ENCODE measurements at regions not wholly inside any gene's neighbourhood (a gene's known extent, or its start where the extent isn't known, plus 50 kb on each side); places are given as distances from the start of the nearest gene placed in this dataset.

DNA sequence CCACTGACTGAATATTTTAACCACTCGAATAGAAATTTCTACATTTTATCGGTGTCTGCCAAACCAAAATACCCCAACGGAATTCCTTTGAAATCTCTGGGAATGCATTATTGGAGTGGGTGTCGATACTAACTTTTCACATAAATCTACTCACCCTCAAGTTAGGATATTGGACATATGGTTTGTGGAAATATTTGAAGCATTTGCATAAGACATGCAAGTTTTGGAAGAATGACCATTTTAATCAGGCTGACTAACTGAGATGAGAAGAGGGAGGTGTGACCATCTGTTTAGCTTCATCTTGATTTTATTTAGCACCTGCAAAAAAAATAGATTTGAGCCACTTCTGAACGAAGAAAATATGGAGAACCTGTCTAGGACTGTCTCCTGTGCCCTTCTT is 61.2 kb downstream of the KLF6 start:
- Histone ChIP-seq H3K27ac (ENCODE audit: low read length) (no peak overlapping the region), H3K27me3 (ENCODE audit: control insufficient read depth, insufficient read depth, low read length) (no peaks in the 10 kb centered on the region), H3K4me1 (ENCODE audit: control insufficient read depth, low read depth, low read length) (no peaks in the 10 kb centered on the region), H3K4me3 (ENCODE audit: low read length) (no peak overlapping the region), H3K9ac (ENCODE audit: low read length) (no peak overlapping the region), H3K36me3 (ENCODE audit: control insufficient read depth, low read depth, low read length) (no peaks in the 10 kb centered on the region), H3K9me3 (ENCODE audit: control insufficient read depth, low read depth, low read length) (no peaks in the 10 kb centered on the region)

DNA sequence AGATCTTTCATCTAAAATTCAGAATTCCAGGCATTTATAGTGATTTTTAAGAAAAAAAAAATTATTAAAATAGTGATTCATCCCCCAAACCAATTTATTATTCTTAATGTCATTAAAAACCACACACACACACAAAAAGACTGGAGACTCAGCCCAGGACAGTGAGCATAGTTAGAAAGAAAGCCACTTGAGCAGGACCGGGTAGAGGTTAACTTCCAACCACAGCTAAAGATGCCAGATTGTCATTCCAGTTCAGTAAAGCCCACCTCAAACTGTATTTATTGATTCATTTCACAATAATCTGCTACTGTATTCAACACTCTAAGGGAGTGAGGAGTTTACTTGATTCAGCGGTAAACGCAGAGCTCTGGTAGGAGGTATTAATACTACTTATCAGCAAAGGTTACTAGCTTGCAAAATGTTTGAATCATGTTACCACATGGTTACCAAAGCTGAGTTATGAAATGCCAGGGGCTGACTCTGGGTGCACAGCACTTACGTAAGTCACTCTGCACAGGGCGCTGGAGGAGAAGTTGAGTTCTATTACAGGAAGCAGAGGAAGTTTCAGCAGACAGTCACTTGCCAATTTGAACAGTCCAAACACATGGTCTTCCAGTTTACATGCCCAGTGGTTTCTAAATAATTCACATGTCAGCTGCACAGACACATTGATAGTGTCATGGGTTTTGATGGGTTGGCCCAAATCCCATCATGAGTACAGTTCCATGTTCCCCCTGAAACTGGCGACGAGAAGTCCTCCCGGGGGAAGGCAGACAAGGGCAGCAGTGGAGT is 64.6 kb downstream of the KLF6 start:
- Histone ChIP-seq H3K9me3 (ENCODE audit: control insufficient read depth, low read depth, low read length) (no peaks in the 10 kb centered on the region), H3K4me1 (ENCODE audit: control insufficient read depth, low read depth, low read length) (no peaks in the 10 kb centered on the region), H3K4me3 (ENCODE audit: low read length) (no peak overlapping the region), H3K27me3 (ENCODE audit: control insufficient read depth, insufficient read depth, low read length) (no peaks in the 10 kb centered on the region), H3K36me3 (ENCODE audit: control insufficient read depth, low read depth, low read length) (no peaks in the 10 kb centered on the region), H3K27ac (ENCODE audit: low read length) (no peak overlapping the region), H3K9ac (ENCODE audit: low read length) (no peak overlapping the region)

- Histone ChIP-seq H3K4me1 (ENCODE audit: control insufficient read depth, low read depth, low read length) (no peaks in the 10 kb centered on the region), H3K27ac (ENCODE audit: low read length) (no peak overlapping the region), H3K9ac (ENCODE audit: low read length) (no peak overlapping the region), H3K27me3 (ENCODE audit: control insufficient read depth, insufficient read depth, low read length) (no peaks in the 10 kb centered on the region), H3K9me3 (ENCODE audit: control insufficient read depth, low read depth, low read length) (no peaks in the 10 kb centered on the region), H3K36me3 (ENCODE audit: control insufficient read depth, low read depth, low read length) (no peaks in the 10 kb centered on the region), H3K4me3 (ENCODE audit: low read length) (no peak overlapping the region)
Measured at GRCh38 chr10:3719024-3719843, 65.8 kb downstream of the KLF6 start.

DNA sequence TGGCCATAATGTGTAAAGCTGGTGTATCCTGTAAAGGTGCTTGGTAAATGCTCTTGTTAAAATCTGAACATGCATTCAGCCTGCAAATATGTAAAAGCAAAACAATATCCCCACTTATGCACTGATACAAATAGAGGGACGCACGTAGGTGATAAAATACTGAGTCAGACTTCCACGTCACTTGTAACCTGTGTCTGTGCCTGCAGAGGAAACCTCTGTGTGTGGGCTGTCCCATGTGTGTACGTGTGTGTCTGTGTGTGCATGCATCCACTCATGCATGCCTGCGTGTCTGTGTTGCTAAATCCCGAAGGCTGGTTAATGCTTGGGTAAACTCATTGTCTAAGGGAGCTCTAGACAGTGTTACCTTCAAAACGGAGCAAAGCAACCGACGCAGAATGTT is 68.9 kb downstream of the KLF6 start:
- Histone ChIP-seq H3K27ac (ENCODE audit: low read length) (no peak overlapping the region), H3K4me3 (ENCODE audit: low read length) (no peak overlapping the region), H3K27me3 (ENCODE audit: control insufficient read depth, insufficient read depth, low read length) (no peaks in the 10 kb centered on the region), H3K9me3 (ENCODE audit: control insufficient read depth, low read depth, low read length) (no peaks in the 10 kb centered on the region), H3K9ac (ENCODE audit: low read length) (no peak overlapping the region), H3K36me3 (ENCODE audit: control insufficient read depth, low read depth, low read length) (no peaks in the 10 kb centered on the region), H3K4me1 (ENCODE audit: control insufficient read depth, low read depth, low read length) (no peaks in the 10 kb centered on the region)

GRCh38 chr10:3714967-3715366 is 70.0 kb downstream of the KLF6 start:
- Histone ChIP-seq H3K4me3 (ENCODE audit: low read length) (no peak overlapping the region), H3K4me1 (ENCODE audit: control insufficient read depth, low read depth, low read length) (no peaks in the 10 kb centered on the region), H3K36me3 (ENCODE audit: control insufficient read depth, low read depth, low read length) (no peaks in the 10 kb centered on the region), H3K27ac (ENCODE audit: low read length) (no peak overlapping the region), H3K9ac (ENCODE audit: low read length) (no peak overlapping the region), H3K9me3 (ENCODE audit: control insufficient read depth, low read depth, low read length) (no peaks in the 10 kb centered on the region), H3K27me3 (ENCODE audit: control insufficient read depth, insufficient read depth, low read length) (no peaks in the 10 kb centered on the region)

DNA sequence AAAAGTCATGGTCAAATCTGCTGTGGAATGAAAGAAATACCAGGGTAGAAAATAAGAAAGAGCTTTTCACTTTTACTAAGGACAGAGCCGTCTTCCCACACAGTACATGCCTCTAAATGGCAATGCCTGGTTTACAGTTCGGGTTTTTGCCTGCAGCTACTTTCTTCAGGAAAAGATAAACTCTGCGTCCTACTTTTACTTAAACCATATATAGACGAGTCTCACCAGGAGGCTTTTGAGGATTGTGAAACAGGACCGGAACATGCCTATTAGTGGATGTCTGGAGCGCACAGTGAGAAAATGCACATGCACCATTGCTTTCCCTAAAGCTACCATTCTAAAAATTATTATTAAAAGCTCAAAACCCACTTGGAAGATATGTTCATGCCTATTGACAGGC is 70.5 kb downstream of the KLF6 start:
- Histone ChIP-seq H3K9ac (ENCODE audit: low read length) (no peak overlapping the region), H3K4me1 (ENCODE audit: control insufficient read depth, low read depth, low read length) (no peaks in the 10 kb centered on the region), H3K4me3 (ENCODE audit: low read length) (no peak overlapping the region), H3K27ac (ENCODE audit: low read length) (no peak overlapping the region), H3K36me3 (ENCODE audit: control insufficient read depth, low read depth, low read length) (no peaks in the 10 kb centered on the region), H3K27me3 (ENCODE audit: control insufficient read depth, insufficient read depth, low read length) (no peaks in the 10 kb centered on the region), H3K9me3 (ENCODE audit: control insufficient read depth, low read depth, low read length) (no peaks in the 10 kb centered on the region)

DNA sequence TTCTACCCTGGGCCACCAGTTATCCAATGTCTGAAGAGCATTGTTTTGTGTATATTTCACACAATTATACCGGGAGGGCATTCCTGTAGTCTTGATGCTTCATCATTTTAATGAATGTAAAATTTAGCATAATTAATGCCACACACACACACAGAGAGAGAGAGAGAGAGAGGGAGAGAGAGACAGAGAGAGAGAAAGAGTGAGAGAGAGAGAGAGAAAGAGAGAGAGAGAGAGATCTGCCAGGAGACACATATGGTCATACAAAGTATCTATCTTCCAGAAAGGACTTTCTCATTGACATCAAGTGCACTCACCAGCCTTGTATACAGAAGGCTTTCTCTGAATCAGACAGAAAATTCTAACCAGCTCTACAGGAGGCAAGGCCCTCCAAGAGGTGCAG is 72.3 kb downstream of the KLF6 start:
- no peaks in the 10 kb centered on the region for H3K4me1 ChIP-seq (ENCODE audit: control insufficient read depth, low read depth, low read length)

DNA sequence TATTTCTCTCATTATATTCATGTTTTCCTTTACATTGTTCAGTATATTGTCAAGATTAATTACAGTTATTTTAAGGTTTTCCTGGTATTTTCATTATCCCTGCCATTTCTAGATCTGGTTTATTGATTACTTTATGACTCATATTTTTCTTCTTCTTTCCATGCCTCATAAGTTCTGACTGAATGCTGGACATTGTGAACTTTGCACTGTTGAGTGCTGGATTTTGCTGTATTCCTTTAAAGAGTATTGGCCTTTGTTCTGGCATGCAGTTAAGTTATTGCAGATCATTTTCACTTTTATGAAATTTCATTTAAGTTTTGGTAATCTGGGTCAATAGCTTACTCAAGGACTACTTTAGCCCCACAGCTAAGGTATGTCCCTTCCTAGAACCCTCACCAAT is 73.1 kb downstream of the KLF6 start:
- no peak overlapping the region for H3K4me3 ChIP-seq (ENCODE audit: low read length)
- H3K9ac ChIP-seq (ENCODE audit: low read length): no peak overlapping the region
- no peaks in the 10 kb centered on the region for H3K27me3 ChIP-seq (ENCODE audit: control insufficient read depth, insufficient read depth, low read length)
- no peaks in the 10 kb centered on the region for H3K36me3 ChIP-seq (ENCODE audit: control insufficient read depth, low read depth, low read length)
- no peaks in the 10 kb centered on the region for H3K9me3 ChIP-seq (ENCODE audit: control insufficient read depth, low read depth, low read length)
- H3K4me1 ChIP-seq (ENCODE audit: control insufficient read depth, low read depth, low read length): no peaks in the 10 kb centered on the region
- H3K27ac ChIP-seq (ENCODE audit: low read length): no peak overlapping the region

More for the DNA sequence above, 72.3 kb downstream of the KLF6 start:
- Histone ChIP-seq H3K27ac (ENCODE audit: low read length) (no peak overlapping the region), H3K36me3 (ENCODE audit: control insufficient read depth, low read depth, low read length) (no peaks in the 10 kb centered on the region), H3K9ac (ENCODE audit: low read length) (no peak overlapping the region), H3K4me3 (ENCODE audit: low read length) (no peak overlapping the region), H3K27me3 (ENCODE audit: control insufficient read depth, insufficient read depth, low read length) (no peaks in the 10 kb centered on the region), H3K9me3 (ENCODE audit: control insufficient read depth, low read depth, low read length) (no peaks in the 10 kb centered on the region)

- no peak overlapping the region for H3K4me3 ChIP-seq (ENCODE audit: low read length)
- no peaks in the 10 kb centered on the region for H3K36me3 ChIP-seq (ENCODE audit: control insufficient read depth, low read depth, low read length)
- H3K4me1 ChIP-seq (ENCODE audit: control insufficient read depth, low read depth, low read length): no peaks in the 10 kb centered on the region
- no peaks in the 10 kb centered on the region for H3K9me3 ChIP-seq (ENCODE audit: control insufficient read depth, low read depth, low read length)
- H3K27ac ChIP-seq (ENCODE audit: low read length): no peak overlapping the region
- no peaks in the 10 kb centered on the region for H3K27me3 ChIP-seq (ENCODE audit: control insufficient read depth, insufficient read depth, low read length)
- H3K9ac ChIP-seq (ENCODE audit: low read length): no peak overlapping the region
Measured at GRCh38 chr10:3710764-3711163, 74.2 kb downstream of the KLF6 start.

DNA sequence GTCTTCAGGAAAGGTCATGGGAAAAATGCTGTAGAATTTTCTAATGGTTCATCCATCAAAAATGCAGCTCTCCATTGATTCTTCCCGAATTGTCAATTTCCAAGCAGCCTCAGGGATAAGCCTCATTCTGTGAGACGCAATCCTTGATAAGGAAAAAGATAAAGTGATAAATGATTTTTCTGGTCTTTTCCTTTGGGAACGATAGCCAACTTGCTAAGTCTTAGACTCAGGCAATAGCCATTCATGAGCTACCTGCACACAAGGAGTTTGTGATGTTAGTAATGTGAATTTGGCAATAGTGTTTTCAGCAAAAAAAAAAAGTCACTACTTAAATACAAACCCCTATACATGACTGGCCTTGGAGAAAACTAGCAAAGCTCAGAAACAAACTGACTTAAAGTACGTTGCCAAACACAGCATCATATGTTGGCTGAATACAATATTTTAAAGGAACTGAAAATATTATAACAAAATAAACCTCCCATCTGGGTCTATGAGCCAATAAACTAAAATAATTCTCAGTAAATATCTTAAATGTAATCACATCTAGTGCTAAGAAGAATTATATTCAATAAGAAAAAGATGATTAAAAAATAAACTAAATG is 75.5 kb downstream of the KLF6 start:
- H3K4me3 ChIP-seq (ENCODE audit: low read length): no peak overlapping the region
- H3K27ac ChIP-seq (ENCODE audit: low read length): no peak overlapping the region
- no peak overlapping the region for H3K9ac ChIP-seq (ENCODE audit: low read length)
- no peaks in the 10 kb centered on the region for H3K9me3 ChIP-seq (ENCODE audit: control insufficient read depth, low read depth, low read length)
- no peaks in the 10 kb centered on the region for H3K4me1 ChIP-seq (ENCODE audit: control insufficient read depth, low read depth, low read length)
- no peaks in the 10 kb centered on the region for H3K36me3 ChIP-seq (ENCODE audit: control insufficient read depth, low read depth, low read length)
- H3K27me3 ChIP-seq (ENCODE audit: control insufficient read depth, insufficient read depth, low read length): no peaks in the 10 kb centered on the region

- H3K9ac ChIP-seq (ENCODE audit: low read length): no peak overlapping the region
- H3K4me1 ChIP-seq (ENCODE audit: control insufficient read depth, low read depth, low read length): no peaks in the 10 kb centered on the region
- H3K4me3 ChIP-seq (ENCODE audit: low read length): no peak overlapping the region
- no peaks in the 10 kb centered on the region for H3K9me3 ChIP-seq (ENCODE audit: control insufficient read depth, low read depth, low read length)
- H3K36me3 ChIP-seq (ENCODE audit: control insufficient read depth, low read depth, low read length): no peaks in the 10 kb centered on the region
- H3K27me3 ChIP-seq (ENCODE audit: control insufficient read depth, insufficient read depth, low read length): no peaks in the 10 kb centered on the region
- H3K27ac ChIP-seq (ENCODE audit: low read length): no peak overlapping the region
Measured at GRCh38 chr10:3708852-3709251, 76.2 kb downstream of the KLF6 start.
